K562 (cell line): ENCODE measurements at regions not wholly inside any gene's neighbourhood (a gene's known extent, or its start where the extent isn't known, plus 50 kb on each side); places are given as distances from the start of the nearest gene placed in this dataset.

Source experiments
- ATAC-seq: fragments of 200-7000 bp; cut with Tn5 transposase; 3 replicates; pipeline ENCODE4 v1.9.1; 2020; ENCODE audit warnings: moderate library complexity
- BruUV-seq: library from RNA; stranded (reverse); fragments of 400-500 nt; replicated peaks from 2 replicates; lab custom pipeline; 2021; lab: Mats Ljungman, UMichigan
- CTCF ChIA-PET: fragments of 300-600 bp; formaldehyde crosslinking; extraction: SDS; loops from one replicate; lab custom pipeline; 2021; ENCODE audit warnings: low intra/inter-chr PET ratio; lab: Yijun Ruan, JAX
- POLR2A ChIA-PET: fragments of 300-600, 350-650 bp; sonication (Branson Sonifier 250); formaldehyde crosslinking; extraction: SDS; loops from one replicate; lab custom pipeline; 2021; ENCODE audit warnings: antibody characterized with exemption, inconsistent platforms; lab: Yijun Ruan, JAX
- DNase-seq, 4 experiments: peaks; one replicate each; pipeline versions ENCODE4 v3.0.0 to v3.0.0-alpha.2; 2011 to 2018; ENCODE audit warnings: low spot score in 3 of 4, mixed read lengths in 3 of 4; ENCODE audit errors: extremely low read depth in 1 of 4
- FAIRE-seq: peaks from 2 replicates; lab custom pipeline; 2011; peaks lifted over from hg19 to GRCh38; lab: Jason Lieb, UNC
- H2AFZ ChIP-seq: 2 replicates; pipeline ENCODE4 v1.6.0; 2011; ENCODE audit warnings: low read depth, low read length, control low read depth, inconsistent platforms
- H3K27ac ChIP-seq: fragments of 200-600 bp; 3 replicates; pipeline ENCODE4 v1.8.0; 2011; ENCODE audit warnings: low read depth, mild to moderate bottlenecking, control low read depth, inconsistent platforms, low read length, moderate library complexity, mixed read lengths; ENCODE audit errors: extremely low read depth
- H3K27me3 ChIP-seq, 2 experiments: fragments of 300-600 bp in 1 of 2; 2 replicates in 1 of 2; 3 replicates in 1 of 2; pipeline versions ENCODE4 v1.6.0 to v1.8.0; 2011; ENCODE audit warnings: inconsistent platforms in 2 of 2, low read length in 2 of 2, mild to moderate bottlenecking in 1 of 2, mixed read lengths in 1 of 2, moderate library complexity in 1 of 2; ENCODE audit not compliant: control insufficient read depth in 2 of 2, insufficient read depth in 2 of 2
- H3K36me3 ChIP-seq: fragments of 300-600 bp; 3 replicates; pipeline ENCODE4 v1.8.0; 2011; ENCODE audit warnings: mild to moderate bottlenecking, low read length, inconsistent platforms; ENCODE audit not compliant: control insufficient read depth, insufficient read depth
- H3K4me1 ChIP-seq, 2 experiments: fragments of 200-600 bp in 1 of 2; replicated peaks in 1 of 2; 2 replicates in 1 of 2; 3 replicates in 1 of 2; pipeline versions ENCODE4 v1.5.1 to v1.8.0; 2011; ENCODE audit warnings: inconsistent platforms in 2 of 2, low read length in 2 of 2, mild to moderate bottlenecking in 1 of 2, mixed read lengths in 1 of 2, moderate library complexity in 1 of 2; ENCODE audit not compliant: control insufficient read depth in 2 of 2, insufficient read depth in 2 of 2
- H3K4me2 ChIP-seq: 2 replicates; pipeline ENCODE4 v1.6.1; 2011; ENCODE audit warnings: low read length, control low read depth, inconsistent platforms, mixed read lengths; ENCODE audit not compliant: insufficient read depth
- H3K4me3 ChIP-seq: fragments of 200-600 bp; sonication (generic), shearing (Covaris generic); 2 replicates; pipeline ENCODE4 v1.5.1; 2016; ENCODE audit warnings: control low read depth, inconsistent platforms
- H3K79me2 ChIP-seq: fragments of 200-600 bp; 3 replicates; pipeline ENCODE4 v1.8.0; 2011; ENCODE audit warnings: low read length, inconsistent platforms; ENCODE audit not compliant: control insufficient read depth, insufficient read depth
- H3K9ac ChIP-seq, 2 experiments: 2 replicates each; pipeline versions ENCODE4 v1.6.0 to v1.6.1; 2011; ENCODE audit warnings: low read depth in 2 of 2, low read length in 2 of 2, control low read depth in 1 of 2, inconsistent platforms in 1 of 2, mild to moderate bottlenecking in 1 of 2, mixed read lengths in 1 of 2; ENCODE audit not compliant: insufficient read depth in 1 of 2
- H3K9me1 ChIP-seq: one replicate; pipeline ENCODE4 v1.6.0; 2011; ENCODE audit warnings: inconsistent platforms, mild to moderate bottlenecking, low read length, moderate library complexity; ENCODE audit not compliant: control insufficient read depth, insufficient read depth
- H3K9me3 ChIP-seq: replicated peaks from 2 replicates; pipeline ENCODE4 v1.5.1; 2011; ENCODE audit warnings: low read depth, low read length, inconsistent platforms; ENCODE audit not compliant: control insufficient read depth, insufficient read depth
- H4K20me1 ChIP-seq: replicated peaks from 2 replicates; pipeline ENCODE4 v1.6.1; 2011; ENCODE audit warnings: low read length, inconsistent platforms, mixed read lengths; ENCODE audit not compliant: control insufficient read depth, insufficient read depth
- BCOR ChIP-seq: fragments of 450-650 bp; IDR thresholded peaks from 2 replicates; pipeline ENCODE4 v1.6.1; 2016
- CSDE1 ChIP-seq, 2 experiments: fragments of 450-650 bp; IDR thresholded peaks; 2 replicates each; pipeline ENCODE4 v1.6.1; 2016; ENCODE audit warnings: mild to moderate bottlenecking in 1 of 2
- DACH1 ChIP-seq: fragments of 450-650 bp; IDR thresholded peaks from 2 replicates; pipeline ENCODE4 v1.6.1; 2018; ENCODE audit not compliant: partially characterized antibody
- HDAC6 ChIP-seq: IDR thresholded peaks from 2 replicates; pipeline ENCODE4 v1.6.1; 2012; ENCODE audit warnings: low read depth, mild to moderate bottlenecking, control low read depth, inconsistent platforms, low read length, moderate library complexity
- POLR3G ChIP-seq: IDR thresholded peaks from 2 replicates; pipeline ENCODE4 v1.6.1; 2011; ENCODE audit not compliant: insufficient read length, insufficient replicate concordance; ENCODE audit errors: extremely low read depth
- RERE ChIP-seq: sonication (generic); formaldehyde crosslinking; IDR thresholded peaks from 2 replicates; pipeline ENCODE4 v1.8.0; 2023; ENCODE audit warnings: missing genetic modification reagents, mild to moderate bottlenecking, borderline replicate concordance
- STAT5B ChIP-seq: fragments of 250-450 bp; sonication (Bioruptor Pico); IDR thresholded peaks from 2 replicates; pipeline ENCODE4 v1.8.0; 2021; ENCODE audit warnings: mild to moderate bottlenecking, inconsistent platforms
- WGBS: fragments of 100-300 bp; shearing (Covaris generic); methylation state at CpG from one replicate; pipeline ENCODE4 v1.1.6; 2016; ENCODE audit warnings: low coverage, mixed read lengths; ENCODE audit not compliant: insufficient coverage; ENCODE audit errors: missing lambda C conversion rate; 5-methylcytosine and 5-hydroxymethylcytosine counted together
- in situ Hi-C: fragments of 300-500 bp; cut with MboI; formaldehyde crosslinking; loops from 4 replicates; pipeline ENCODE4 v1.15.0; 2018; ENCODE audit warnings: inconsistent platforms, mixed read lengths
- intact Hi-C: fragments of 100-400 bp; cut with micrococcal nuclease; formaldehyde crosslinking; loops from 2 replicates; pipeline ENCODE4 v1.14.2; 2022

GRCh38 chr5:30918171-30918570 lies 275.3 kb upstream of the CDH6 start:
- H4K20me1 ChIP-seq = no peaks in the 10 kb centered on the region
- BruUV-seq = no TSS peak
- intact Hi-C loops (no loop called here), in situ Hi-C loops (no loop called here)
- no peaks in the 10 kb centered on the region for H3K9me1 ChIP-seq
- no peak for TF ChIP-seq POLR3G
- no peak for TF ChIP-seq BCOR
- no peak for TF ChIP-seq HDAC6
- TF ChIP-seq DACH1 = no peak
- no peak for TF ChIP-seq RERE (CRISPR knock-in tag)
- no peak for TF ChIP-seq STAT5B (CRISPR knock-in tag)
- no peak for TF ChIP-seq CSDE1 (IDR thresholded peaks at IDR 0.05)
- no peak overlapping the region for H3K4me2 ChIP-seq
- no peak overlapping the region for H3K27ac ChIP-seq
- H3K9me3 ChIP-seq = no peaks in the 10 kb centered on the region
- WGBS = 0% methylated on average over 5 of the region's 5 CpGs
- no peaks in the 10 kb centered on the region for H3K36me3 ChIP-seq
- H3K4me3 ChIP-seq = no peak overlapping the region
- no peak for FAIRE-seq
- ATAC-seq = no peak
- H3K79me2 ChIP-seq = no peaks in the 10 kb centered on the region
- DNase-seq = no peak
- H2AFZ ChIP-seq = no peak overlapping the region
- no peak overlapping the region for H3K9ac ChIP-seq
- ChIA-PET CTCF (no interaction called here), POLR2A (no interaction called here)
- no peaks in the 10 kb centered on the region for H3K27me3 ChIP-seq
- no peaks in the 10 kb centered on the region for H3K4me1 ChIP-seq
